Fibroblast of the aortic adventitia (primary cell): ENCODE measurements at regions not wholly inside any gene's neighbourhood (a gene's known extent, or its start where the extent isn't known, plus 50 kb on each side); places are given as distances from the start of the nearest gene placed in this dataset.

Experiments
- DNase-seq: peaks from one replicate; pipeline ENCODE4 v3.0.0-alpha.2; 2010; ENCODE audit warnings: low read depth
- H3K4me3 ChIP-seq: 2 replicates; pipeline ENCODE4 v1.5.1; 2011; ENCODE audit warnings: low read depth, mild to moderate bottlenecking, control low read depth, low read length, moderate library complexity
- TF ChIP-seq, protein P1 (sequence below): IDR thresholded peaks from 2 replicates; pipeline ENCODE4 v1.5.1; 2011; ENCODE audit warnings: mild to moderate bottlenecking, low read length, control low read depth, inconsistent platforms; ENCODE audit not compliant: insufficient read depth

DNA sequence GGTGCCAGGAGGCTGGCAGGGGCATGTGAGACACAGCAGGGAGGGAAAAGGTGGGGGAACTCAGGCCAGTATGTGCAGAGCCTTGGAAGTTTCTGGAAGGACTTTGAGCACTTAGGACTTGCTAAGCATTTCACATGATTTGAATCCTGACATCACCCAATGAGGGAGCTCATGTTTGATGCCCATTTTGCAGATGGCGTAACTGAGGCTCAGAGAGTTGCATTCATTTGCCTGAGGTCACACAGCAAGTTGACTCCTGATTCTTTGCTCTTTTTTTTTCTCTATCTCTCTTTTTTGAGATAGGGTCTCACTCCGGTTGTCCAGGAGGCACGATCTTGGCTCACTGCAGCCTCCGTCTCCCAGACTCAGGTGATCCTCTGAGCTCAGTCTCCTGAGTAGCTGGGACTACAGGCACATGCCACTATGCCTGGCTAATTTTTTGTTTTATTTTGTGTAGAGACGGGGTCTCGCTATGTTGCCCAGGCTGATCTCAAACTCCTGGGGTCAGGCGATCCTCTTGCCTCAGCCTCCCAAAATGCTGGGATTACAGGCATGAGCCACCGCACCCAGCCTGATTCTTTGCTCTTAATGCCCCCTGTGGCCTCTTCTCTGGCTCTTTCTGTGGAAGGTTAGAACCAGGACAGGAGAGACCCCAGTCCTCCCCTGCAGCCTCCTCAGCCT lies 246.1 kb downstream of the RBM19 start:
- TF ChIP-seq, protein P1, sequence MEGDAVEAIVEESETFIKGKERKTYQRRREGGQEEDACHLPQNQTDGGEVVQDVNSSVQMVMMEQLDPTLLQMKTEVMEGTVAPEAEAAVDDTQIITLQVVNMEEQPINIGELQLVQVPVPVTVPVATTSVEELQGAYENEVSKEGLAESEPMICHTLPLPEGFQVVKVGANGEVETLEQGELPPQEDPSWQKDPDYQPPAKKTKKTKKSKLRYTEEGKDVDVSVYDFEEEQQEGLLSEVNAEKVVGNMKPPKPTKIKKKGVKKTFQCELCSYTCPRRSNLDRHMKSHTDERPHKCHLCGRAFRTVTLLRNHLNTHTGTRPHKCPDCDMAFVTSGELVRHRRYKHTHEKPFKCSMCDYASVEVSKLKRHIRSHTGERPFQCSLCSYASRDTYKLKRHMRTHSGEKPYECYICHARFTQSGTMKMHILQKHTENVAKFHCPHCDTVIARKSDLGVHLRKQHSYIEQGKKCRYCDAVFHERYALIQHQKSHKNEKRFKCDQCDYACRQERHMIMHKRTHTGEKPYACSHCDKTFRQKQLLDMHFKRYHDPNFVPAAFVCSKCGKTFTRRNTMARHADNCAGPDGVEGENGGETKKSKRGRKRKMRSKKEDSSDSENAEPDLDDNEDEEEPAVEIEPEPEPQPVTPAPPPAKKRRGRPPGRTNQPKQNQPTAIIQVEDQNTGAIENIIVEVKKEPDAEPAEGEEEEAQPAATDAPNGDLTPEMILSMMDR, result no peak
- DNase-seq, result no peak
- H3K4me3 ChIP-seq, result no peak overlapping the region

DNA sequence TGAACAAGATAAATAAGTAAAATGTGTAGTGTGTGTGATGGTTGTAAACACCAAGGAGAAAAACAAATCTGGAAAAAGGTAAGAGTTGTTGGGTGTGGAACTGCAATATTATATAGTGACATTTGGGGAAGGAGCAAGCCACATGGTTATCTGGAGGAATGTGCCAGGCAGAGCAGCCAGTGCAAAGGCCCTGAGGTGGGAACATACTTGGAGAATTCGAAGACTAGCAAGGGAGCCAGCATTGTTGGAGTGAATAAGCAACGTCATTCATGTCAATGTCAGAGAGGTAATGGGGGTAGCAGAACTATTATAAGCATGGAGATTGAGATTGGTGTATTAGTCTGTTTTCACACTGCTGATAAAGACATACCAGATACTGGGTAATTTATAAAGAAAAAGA lies 241.5 kb upstream of the LHX5 start:
- H3K4me3 ChIP-seq, result no peak overlapping the region
- DNase-seq, result no peak
- TF ChIP-seq, protein P1, result no peak

DNA sequence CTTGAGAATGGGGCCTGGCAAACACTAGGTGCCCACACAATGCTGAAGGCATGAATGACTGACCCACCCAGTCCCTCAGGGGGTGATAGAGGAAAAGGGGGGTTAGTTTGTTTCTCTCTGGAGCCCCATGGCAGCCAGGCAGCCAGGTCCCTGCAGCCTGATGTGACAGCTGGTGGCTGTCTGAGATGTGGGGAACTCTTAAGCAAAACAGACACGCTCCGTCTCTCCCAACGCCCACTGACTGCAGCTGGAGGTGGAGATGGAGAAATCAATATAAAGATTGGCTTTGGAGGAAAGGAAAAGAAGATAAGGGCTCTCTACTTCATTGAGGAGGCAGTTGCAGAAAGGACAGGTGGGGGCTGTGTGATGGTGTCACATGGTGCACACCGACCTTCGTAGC lies 240.8 kb upstream of the LHX5 start:
- DNase-seq, result no peak
- no peak overlapping the region for H3K4me3 ChIP-seq
- TF ChIP-seq, protein P1, result no peak

DNA sequence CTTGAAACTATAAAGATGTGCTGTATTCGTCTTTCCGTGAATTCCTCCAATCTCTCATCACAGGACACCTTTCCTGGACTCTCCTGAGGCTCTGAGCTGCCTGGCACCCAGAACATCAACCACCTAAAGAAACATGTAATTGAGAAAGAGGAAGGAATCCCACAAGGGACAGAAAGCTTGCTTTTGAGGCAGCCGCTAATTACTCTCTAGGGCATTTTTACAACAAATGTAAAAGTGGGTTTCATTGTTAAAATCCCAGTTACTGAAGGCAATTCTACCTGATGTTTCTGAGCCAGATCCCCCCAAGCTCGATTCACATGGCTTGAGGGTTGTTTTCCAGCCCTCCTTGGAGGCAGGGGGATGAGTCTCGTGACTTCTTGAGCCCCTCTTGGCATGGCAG lies 238.5 kb upstream of the LHX5 start:
- DNase-seq, result no peak
- TF ChIP-seq, protein P1, result no peak
- no peak overlapping the region for H3K4me3 ChIP-seq

DNA sequence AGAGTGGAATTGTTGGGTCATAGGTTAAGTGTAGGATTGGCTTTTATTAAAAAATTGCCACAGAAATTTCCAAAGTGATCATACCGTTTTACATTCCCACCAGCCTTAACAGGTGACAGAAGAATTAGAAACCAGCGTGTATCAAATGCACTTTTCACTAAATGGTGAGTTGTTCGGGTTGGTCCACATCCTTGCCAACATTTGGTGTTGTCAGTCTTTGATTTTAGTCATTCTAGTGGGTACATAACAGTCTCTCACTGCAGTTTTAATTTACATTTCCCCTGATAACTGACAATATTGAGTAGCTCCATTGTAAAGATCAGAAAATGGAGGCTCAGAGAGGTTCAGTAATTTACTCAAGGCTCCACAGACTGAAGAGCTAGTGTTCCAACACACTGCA lies 237.8 kb upstream of the LHX5 start:
- DNase-seq, result no peak
- TF ChIP-seq, protein P1, result no peak

DNA sequence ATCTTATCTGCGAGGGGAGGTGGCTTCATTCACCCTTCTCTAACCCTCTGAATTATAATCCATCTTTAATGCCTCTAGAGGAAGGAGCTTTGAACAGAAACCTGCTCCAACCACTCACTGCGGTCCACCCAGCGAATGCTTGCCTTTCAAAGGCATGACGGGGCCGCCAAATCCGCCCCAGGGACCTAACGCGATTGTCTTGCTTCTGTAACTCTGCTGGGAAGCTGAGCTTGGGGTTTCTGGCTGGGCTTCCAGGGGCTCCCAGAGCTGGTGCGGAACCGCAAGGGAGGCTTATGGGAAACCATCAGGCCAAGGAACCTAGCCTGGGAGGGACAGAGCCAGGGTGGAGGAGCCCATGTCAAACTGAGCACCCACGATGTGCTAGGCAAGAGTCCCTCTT lies 231.2 kb upstream of the LHX5 start:
- no peak overlapping the region for H3K4me3 ChIP-seq
- no peak for DNase-seq
- TF ChIP-seq, protein P1, result no peak

More for the DNA sequence above, 237.8 kb upstream of the LHX5 start:
- no peak overlapping the region for H3K4me3 ChIP-seq

DNA sequence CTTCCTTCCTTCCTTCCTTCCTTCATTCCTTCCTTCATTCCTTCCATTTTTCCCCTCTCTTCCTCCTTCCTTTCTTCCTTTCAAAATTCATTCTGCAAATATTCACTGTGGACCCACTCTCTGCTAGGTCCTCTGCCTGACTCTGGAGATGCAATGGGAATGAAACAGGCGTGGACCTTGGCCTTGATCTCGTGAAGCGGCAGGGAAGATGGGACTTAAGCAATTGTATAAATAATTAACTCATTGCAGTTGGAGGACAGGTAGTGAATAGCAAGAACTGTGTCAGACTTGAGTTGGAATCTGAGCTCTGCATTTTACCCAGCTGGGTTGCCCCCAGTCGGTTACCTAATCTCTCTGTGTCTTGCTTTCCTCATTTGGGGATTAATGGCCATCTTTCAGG lies 230.6 kb upstream of the LHX5 start:
- DNase-seq, result no peak
- TF ChIP-seq, protein P1, result no peak
- no peak overlapping the region for H3K4me3 ChIP-seq
